ENCODE measurements at regions not wholly inside any gene's neighbourhood (a gene's known extent, or its start where the extent isn't known, plus 50 kb on each side); places are given as distances from the start of the nearest gene placed in this dataset.

GRCh38 chr2:120434492-120435308 is 88.8 kb downstream of the INHBB start:
- H3K4me3 ChIP-seq (replicated peaks; ENCODE audit: low read depth, low read length): no peak overlapping the region
- peak; percentile 13 for DNase-seq (ENCODE audit: low read depth)
- TF ChIP-seq CTCF (IDR thresholded peaks at IDR 0.05; ENCODE audit: low read length, missing control alignments): no peak

DNA sequence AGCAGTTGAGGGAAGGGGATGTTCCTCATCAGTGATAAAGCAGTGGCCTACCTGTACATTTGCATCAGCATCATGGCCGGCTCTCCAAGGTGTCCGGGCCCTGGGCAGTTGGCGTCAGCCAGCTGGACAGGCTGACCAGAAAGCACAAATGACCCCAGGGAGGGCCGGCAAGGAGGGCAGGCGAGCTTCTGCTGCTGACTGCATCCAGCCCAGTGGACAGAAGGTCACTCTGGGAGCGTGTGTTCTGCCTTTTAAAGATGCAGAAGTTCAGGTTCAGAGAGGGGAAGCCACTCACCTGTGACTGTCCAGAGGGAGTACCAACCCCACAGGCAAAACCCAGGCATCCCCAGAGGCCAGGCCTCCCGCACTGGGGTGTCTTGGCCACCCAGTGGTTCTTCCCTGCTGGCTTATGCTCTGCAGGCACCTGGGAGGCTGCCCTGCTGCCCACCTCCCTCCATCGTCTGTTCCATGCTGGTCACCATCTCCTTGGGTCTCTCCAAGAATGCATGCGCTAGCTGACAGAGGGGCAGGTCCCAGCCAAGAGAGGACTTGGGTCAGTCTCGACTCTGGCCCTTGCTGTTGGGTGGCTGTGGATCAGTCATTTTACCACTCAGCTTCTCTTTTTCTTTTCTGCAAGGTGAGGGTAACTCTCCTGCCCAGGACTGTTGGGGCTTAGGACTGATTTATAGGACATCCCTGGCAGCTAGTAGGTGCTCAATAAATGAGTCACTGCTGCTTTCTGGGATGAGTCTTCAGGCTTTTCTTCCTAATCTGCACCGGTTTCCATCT is 89.9 kb downstream of the INHBB start:
- no peak for TF ChIP-seq CTCF (IDR thresholded peaks at IDR 0.05; ENCODE audit: low read length, missing control alignments)

GRCh38 chr2:120436460-120436739 is 90.5 kb downstream of the INHBB start:
- DNase-seq (ENCODE audit: low read depth): no peak
- no peak for TF ChIP-seq CTCF (IDR thresholded peaks at IDR 0.05; ENCODE audit: low read length, missing control alignments)
- no peak overlapping the region for H3K4me3 ChIP-seq (replicated peaks; ENCODE audit: low read depth, low read length)

More for the DNA sequence above, 89.9 kb downstream of the INHBB start:
- no peak for DNase-seq (ENCODE audit: low read depth)
- H3K4me3 ChIP-seq (replicated peaks; ENCODE audit: low read depth, low read length): no peak overlapping the region

DNA sequence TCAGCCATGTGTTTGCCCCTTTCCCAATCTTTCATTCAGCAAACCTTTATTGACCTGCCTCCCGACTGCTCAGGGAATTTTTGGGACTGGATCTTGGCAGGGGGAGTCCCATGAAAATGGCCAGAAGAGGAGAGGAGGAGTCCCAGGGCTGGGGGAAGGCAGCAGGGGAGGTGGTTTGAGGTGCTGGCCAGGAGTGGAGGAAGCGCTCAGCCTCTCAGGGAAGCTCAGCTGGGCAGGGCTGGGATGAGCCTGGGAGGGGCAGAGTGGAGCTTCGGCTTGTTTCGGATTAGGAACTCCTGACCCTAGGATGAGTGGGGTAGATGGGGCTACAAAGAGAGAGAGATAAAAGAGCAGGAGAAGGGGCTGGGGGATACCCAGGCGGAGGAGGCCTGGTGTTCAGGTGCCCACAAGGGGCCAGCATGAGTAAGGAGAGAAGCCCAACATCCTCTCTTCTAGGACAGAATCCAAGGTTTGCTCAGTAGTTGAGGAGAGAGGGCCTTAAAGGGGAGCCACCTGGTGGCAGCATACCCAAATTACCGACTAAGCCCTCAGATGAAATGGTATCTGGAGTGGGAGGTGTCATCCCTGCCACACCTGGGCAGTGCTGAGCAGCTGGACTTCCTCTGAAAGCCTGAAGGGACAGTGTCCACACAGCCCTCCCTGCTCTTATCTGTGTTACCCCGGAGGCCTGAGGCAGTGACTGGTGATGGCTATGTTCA is 91.1 kb downstream of the INHBB start:
- DNase-seq (ENCODE audit: low read depth): peak; percentile 25
- H3K4me3 ChIP-seq (replicated peaks; ENCODE audit: low read depth, low read length): no peak overlapping the region
- TF ChIP-seq CTCF (IDR thresholded peaks at IDR 0.05; ENCODE audit: low read length, missing control alignments): peak; percentile 38

DNA sequence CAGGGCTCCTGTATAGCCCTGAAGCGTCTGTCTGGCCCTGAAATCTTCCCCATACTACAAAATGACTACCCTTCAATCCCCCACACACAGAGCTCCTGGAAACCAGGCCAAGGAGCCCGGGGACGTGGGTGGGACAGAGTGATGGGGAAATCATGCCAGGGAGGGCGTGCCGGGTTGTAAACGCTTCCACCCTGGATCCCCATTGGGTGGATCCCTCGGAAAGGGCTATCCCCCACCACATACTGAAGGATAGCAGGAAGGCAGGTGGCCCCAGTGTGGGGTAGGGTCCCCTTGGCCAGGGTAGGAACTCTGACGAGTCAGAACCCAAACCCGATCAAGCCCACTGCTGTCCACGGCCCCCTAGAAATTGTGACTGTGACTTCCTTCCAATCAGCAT is 91.7 kb downstream of the INHBB start:
- TF ChIP-seq CTCF (IDR thresholded peaks at IDR 0.05; ENCODE audit: low read length, missing control alignments): no peak
- DNase-seq (ENCODE audit: low read depth): no peak
- no peak overlapping the region for H3K4me3 ChIP-seq (replicated peaks; ENCODE audit: low read depth, low read length)

DNA sequence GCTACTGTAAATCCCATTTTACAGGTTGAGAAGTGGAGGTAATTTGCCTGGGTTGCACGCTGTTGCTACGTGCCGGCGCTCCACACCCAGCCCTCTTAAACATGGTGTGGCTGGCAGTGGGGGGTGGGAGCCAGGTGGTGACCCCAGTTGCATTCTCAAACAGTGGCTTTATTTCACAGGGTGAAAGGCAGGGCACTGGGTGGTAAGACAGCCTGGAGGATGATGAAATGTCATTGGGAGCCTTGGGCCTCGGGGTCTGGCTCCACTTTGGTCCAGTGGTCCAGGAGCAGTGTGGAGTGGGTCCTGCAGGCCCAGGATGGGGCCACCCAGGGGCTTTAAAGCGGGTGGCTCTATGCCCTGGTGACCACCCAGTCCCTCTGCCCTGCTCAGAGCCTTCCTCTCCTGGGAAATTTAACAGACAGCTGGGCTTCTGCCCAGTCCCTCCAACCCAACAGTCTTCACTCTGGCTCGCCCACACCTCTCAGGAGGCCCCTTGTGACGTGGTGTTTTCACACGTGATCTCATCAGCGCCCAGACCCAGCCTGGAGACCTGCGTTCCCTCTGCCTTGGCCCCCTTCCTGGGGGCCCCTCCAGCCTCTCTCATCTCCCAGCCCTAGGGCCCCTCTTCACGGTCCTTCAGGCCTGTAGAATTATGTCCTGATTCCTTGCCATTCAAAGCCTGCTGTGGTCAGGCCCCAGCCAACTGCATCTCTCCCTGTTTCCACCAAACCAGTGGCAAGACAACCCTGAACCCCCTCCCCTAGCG is 92.5 kb downstream of the INHBB start:
- no peak for TF ChIP-seq CTCF (IDR thresholded peaks at IDR 0.05; ENCODE audit: low read length, missing control alignments)
- H3K4me3 ChIP-seq (replicated peaks; ENCODE audit: low read depth, low read length): no peak overlapping the region
- no peak for DNase-seq (ENCODE audit: low read depth)
